ENCODE measurements at regions not wholly inside any gene's neighbourhood (a gene's known extent, or its start where the extent isn't known, plus 50 kb on each side); places are given as distances from the start of the nearest gene placed in this dataset.
"Not testable (repeated sequence)": the region's sequence is repeated elsewhere in the genome, so short reads cannot be mapped to it uniquely, and the experiment has no call there.

- no peak for DNase-seq (ENCODE audit: insufficient read length, low spot score)
- FAIRE-seq: no peak
Measured at GRCh38 chr2:31739161-31739560, 158.4 kb upstream of the SRD5A2 start.

DNA sequence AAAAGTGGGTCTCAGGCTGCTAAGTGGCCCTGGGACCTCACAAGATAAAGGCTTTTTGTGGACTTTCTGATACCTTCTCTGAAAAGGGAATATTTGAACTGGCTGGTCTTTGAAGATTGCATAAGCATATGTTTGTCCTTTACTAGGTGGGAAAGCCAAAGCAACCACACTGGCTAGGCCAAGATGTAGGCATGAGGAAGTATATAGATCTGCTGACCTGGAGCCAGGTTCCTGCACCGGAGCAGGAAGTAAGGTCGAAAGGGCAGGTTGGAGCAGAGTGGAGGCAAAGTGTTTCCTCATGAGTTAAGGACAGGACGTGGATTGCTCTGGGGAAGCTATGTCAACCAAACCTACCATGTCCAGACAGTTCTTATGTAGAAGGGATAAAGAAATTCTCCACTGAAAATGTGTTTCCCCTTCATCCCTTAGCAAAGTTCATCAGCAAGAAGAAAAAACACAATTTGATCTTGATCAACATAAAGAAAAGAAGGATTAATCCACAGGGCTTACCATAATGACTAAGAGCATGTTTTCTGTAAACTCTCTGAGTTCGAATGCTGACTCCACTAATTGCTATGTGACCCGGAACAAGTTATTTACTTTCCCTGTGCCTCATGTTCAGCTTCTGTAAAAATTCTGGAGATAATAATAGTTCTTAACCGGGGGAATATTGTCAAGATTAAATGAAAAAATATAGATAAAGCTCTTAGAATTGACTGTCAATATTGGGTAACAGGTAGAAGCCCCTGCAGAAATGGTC is 156.1 kb upstream of the SRD5A2 start:
- FAIRE-seq (peak; percentile 9), DNase-seq (ENCODE audit: insufficient read length, low spot score) (no peak)

DNA sequence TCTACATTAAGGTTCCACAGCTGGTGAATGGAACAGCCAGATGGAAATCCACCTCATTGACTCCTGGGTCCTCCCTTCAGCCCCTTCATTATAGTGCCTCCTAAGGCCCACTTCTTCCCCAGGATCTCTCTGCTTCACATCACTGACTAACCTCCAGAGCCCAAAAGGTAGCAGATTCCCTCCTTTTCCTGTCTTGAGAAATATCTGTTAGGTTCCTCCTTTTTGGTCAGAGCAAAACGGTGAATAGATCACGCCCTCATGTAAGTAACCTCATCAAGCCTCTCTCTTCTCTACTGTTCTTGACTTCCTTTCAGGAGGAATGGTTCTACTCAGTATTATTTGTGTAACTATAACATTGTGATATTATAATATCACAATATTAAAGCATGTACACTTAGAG is 155.0 kb upstream of the SRD5A2 start:
- DNase-seq (ENCODE audit: insufficient read length, low spot score) (no peak), FAIRE-seq (no peak)

- peak; percentile 77 for FAIRE-seq
- peak; percentile 23 for DNase-seq (ENCODE audit: insufficient read length, low spot score)
Measured at GRCh38 chr2:31729442-31730092, 148.8 kb upstream of the SRD5A2 start.

- DNase-seq (ENCODE audit: insufficient read length, low spot score): no peak
- FAIRE-seq: no peak
Measured at GRCh38 chr2:31729065-31729439, 148.3 kb upstream of the SRD5A2 start.

DNA sequence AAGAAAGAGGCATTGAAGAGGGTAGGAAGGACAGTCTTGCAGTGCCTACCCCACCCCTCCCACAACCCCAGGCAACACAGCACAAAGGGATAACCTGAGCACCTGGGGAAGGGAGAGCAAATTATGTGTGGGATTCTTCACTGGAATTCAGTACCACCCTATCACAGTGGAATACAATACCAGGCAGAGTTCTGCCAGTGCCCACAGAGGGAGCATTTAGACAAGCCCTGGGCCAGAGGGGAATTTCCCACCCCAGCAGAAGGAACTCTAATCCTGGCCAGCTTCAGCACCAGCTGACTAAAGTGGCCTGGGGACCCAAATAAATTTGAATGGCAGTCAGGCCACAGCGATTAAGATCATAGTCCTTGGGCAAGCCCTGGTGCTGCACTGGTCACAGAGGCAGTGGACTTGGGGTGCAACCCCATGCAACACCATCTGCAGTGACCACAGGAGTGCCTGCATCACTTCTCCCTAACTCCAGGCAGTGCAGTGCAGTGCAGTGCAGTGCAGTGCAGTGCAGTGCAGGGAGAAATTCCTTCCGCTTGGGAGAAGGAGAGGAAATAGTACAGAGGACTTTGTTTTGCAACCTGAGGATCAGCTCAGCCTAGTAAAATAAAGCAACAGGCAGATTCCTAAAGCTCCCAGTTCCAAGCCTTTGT is 147.8 kb upstream of the SRD5A2 start:
- FAIRE-seq: no peak
- DNase-seq (ENCODE audit: insufficient read length, low spot score): no peak

GRCh38 chr2:31726457-31726856 is 145.7 kb upstream of the SRD5A2 start:
- DNase-seq (ENCODE audit: insufficient read length, low spot score) (no peak), FAIRE-seq (no peak)

GRCh38 chr2:31725444-31725843 is 144.7 kb upstream of the SRD5A2 start:
- no peak for FAIRE-seq
- DNase-seq (ENCODE audit: insufficient read length, low spot score): no peak

GRCh38 chr2:31711737-31712136 is 131.0 kb upstream of the SRD5A2 start:
- FAIRE-seq (no peak), DNase-seq (ENCODE audit: insufficient read length, low spot score) (no peak)

- no peak for FAIRE-seq
- no peak for DNase-seq (ENCODE audit: insufficient read length, low spot score)
Measured at GRCh38 chr2:31710121-31710520, 129.4 kb upstream of the SRD5A2 start.

- DNase-seq (ENCODE audit: insufficient read length, low spot score): no peak
- no peak for FAIRE-seq
Measured at GRCh38 chr2:31707992-31708391, 127.3 kb upstream of the SRD5A2 start.

DNA sequence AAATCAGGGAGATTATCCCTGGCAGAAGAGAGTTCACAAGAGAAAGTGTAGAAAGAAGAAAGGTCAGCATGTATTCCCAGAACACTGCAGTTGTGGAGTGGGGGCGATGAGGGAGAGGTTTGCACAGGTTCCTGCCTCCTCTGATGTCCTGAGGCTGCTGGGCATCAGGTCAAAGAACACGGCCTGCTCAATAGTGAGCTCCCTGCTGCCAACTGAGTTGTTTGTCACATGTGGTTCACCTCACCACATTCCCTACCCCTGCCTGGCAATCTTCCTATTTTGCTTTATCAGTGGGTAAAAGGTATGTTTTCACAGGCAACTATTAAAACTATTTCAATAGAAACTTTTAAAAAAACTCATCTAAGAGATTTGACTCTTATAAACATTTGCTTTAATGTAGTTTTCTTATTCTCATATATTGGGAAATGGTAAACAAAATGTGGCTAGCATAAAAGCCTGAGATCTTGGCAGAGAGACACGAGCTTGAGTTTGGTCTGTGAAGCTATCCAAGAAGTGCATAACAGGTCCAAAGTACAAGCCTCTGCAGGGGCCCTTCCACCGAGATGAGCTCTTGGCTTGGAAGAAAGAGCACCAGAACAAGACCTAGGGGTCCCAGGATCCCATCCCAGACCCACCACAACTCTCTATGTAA is 123.9 kb upstream of the SRD5A2 start:
- no peak for DNase-seq (ENCODE audit: insufficient read length, low spot score)

DNA sequence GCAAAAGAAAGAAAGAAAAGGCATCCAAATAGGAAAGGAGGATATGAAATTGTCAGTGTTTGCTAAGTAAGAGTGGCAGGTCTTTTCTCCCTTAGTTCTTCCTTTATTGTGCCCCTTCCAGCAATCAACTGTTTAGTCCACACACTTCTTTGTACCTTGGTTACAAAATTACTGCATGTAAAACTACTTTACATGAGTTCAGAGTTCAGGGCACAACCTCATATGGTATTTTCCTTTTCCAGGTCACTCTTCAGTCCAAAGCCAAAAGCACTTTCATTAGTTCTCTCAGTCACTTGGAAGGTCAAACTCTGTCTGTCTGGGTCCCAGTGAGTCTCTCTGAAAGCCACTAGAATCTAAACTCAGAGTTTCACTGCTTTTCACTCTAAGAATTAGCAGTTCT is 122.5 kb upstream of the SRD5A2 start:
- FAIRE-seq (no peak), DNase-seq (ENCODE audit: insufficient read length, low spot score) (no peak)

More for the DNA sequence above, 123.9 kb upstream of the SRD5A2 start:
- no peak for FAIRE-seq

DNA sequence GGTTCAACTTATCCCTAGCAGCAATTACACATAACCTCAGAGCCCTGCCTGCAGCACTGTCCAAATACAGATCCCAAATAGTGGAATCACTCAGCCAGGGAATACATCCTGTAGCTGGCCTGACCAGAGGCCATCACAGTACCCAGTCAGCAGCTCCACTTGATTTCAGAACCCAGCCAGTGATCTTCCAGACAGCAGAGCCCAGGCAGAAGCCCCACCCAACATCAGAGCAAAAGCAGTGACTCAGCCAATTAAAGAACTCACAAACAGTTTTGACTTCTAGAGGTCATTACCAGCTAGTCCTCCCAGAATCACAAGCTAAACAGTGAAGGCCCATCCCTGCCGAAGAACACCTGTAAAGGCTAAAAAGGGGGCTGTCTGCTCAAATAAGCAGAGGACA is 118.0 kb upstream of the SRD5A2 start:
- FAIRE-seq (no peak), DNase-seq (ENCODE audit: insufficient read length, low spot score) (no peak)

DNA sequence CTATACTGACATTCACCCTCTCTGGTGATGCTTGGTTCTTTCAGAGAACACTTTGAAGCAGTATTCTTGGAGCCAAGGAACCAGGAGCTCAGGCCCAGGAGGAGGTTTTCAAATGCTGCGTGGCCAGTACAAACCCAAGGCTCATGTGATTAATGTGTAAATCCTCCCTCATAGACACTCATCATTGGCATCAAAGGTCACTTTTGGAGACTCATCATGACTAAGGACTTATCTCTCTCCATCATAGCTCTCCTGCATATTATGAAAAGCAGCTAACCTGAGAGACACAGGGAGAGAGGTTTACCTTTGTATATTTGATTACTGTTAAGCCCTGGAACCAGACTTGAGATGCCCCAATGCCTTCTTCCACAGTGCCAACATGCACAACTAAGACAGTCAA is 115.3 kb upstream of the SRD5A2 start:
- DNase-seq (ENCODE audit: insufficient read length, low spot score) (no peak), FAIRE-seq (no peak)

- DNase-seq (ENCODE audit: insufficient read length, low spot score) (no peak), FAIRE-seq (no peak)
Measured at GRCh38 chr2:31694444-31694843, 113.7 kb upstream of the SRD5A2 start.

DNA sequence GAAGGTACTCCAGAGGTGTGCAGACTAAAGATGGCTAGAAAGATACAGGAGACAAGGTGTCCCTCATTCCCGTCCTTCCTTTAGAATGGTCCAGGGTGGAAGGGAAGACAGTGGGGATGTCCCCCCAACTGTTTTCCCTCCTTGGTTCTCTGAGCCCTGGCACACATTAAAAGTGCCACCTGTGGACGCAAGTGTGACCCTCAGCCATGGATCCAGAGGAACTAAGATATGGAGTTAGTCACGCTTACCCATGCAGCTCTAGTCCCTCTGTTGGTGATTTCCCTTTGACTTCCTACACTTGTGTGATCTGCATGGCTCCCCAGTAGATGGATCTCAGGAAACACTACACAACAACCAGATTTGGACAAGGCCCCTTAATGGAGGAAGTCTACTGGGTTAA is 113.1 kb upstream of the SRD5A2 start:
- DNase-seq (ENCODE audit: insufficient read length, low spot score) (no peak), FAIRE-seq (no peak)

DNA sequence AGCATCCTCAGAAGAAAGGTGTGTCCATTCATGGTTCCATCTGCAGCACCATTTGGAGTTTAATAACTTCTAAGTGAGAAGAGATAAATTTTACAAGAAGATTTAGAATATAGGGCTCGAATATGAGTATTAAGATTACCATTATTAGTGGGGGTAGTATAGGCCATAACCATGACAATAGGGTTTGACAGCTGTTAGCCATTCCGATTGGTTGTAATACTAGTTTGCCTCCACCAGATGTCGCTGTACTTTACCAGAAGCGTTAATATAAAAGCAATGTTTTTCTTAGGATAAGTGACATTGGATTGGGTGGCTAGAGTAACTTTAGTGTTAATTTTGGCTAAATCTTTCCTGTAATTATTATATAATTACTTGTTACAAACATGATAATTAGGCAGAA is 107.5 kb upstream of the SRD5A2 start:
- FAIRE-seq: no peak
- no peak for DNase-seq (ENCODE audit: insufficient read length, low spot score)

DNA sequence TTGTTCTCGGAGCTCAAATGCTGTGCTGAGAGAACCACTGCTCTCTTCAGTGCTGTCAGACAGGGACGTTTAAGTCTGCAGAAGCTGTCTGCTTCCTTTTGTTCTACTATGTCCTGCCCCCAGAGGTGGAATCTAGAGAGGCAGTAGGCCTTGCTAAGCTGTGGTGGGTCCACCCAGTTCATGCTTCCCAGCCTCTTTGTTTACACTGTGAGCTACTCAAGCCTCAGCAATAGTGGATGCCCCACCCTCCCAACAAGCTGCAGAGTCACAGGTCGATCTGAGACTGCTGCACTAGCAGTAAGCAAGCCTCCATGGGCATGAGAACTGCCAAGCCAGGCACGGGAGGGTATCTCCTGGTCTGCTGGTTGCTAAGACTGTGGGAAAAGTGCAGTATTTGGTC is 102.8 kb upstream of the SRD5A2 start:
- FAIRE-seq; DNase-seq (ENCODE audit: insufficient read length, low spot score): not testable (repeated sequence)

GRCh38 chr2:31675485-31675901 is 94.8 kb upstream of the SRD5A2 start:
- no peak for DNase-seq (ENCODE audit: insufficient read length, low spot score)
- FAIRE-seq: no peak

DNA sequence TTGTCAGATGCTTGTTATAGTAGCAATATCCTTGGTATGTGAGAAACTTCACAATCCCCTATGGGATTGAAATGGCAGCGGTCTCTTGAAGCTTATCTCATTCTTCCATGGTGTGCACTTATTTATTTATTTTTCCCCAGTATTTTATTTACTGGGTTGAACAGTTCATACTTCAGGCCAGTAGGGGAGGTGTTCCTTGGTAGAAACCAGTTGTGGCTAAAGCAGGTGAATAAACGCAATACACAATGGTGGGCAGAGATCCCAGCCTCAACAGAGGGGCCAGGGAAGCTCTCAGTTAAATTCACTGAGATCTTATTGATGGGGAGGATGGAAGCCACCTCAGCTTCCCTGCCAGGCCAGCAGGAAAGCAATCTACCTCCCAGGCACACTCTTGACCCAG is 93.7 kb upstream of the SRD5A2 start:
- FAIRE-seq: no peak
- no peak for DNase-seq (ENCODE audit: insufficient read length, low spot score)

Data from HTR-8/SVneo (cell line).